GM19043 (cell line): ENCODE measurements at regions not wholly inside any gene's neighbourhood (a gene's known extent, or its start where the extent isn't known, plus 50 kb on each side); places are given as distances from the start of the nearest gene placed in this dataset.
"Not testable (repeated sequence)": the region's sequence is repeated elsewhere in the genome, so short reads cannot be mapped to it uniquely, and the experiment has no call there.

Source experiments
- ATAC-seq: cut with Tn5 transposase; IDR thresholded peaks from one replicate; pipeline ENCODE4 v1.9.1; 2021; ENCODE audit warnings: low read depth; ENCODE audit not compliant: unreplicated experiment

- ATAC-seq, result no peak
These were observed 1316.2 kb downstream of the CDH8 start for GRCh38 chr16:60720060-60720459.

- ATAC-seq, result no peak
These were observed 1318.4 kb downstream of the CDH8 start for GRCh38 chr16:60717808-60718207.

DNA sequence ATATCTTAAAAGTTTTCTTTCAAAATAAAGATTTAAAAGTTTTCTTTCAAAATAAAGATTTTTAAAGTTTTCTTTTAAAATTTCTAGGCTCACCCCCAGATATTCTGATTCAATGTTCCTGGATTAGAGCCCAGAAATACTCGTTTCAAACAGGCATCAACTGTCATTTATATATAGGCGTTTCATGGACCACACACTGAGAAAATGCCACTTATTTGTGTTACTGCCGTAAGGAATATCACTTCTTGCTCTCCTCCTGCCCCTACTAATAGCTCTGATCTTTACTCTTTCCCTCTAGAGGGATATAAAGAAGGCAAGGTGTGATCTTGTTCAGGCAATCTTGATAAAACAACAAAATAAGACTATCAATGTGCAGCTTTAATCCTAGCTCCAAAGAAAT, 1324.1 kb downstream of the CDH8 start:
- no peak for ATAC-seq

GRCh38 chr16:60704726-60705125, 1331.5 kb downstream of the CDH8 start:
- no peak for ATAC-seq

DNA sequence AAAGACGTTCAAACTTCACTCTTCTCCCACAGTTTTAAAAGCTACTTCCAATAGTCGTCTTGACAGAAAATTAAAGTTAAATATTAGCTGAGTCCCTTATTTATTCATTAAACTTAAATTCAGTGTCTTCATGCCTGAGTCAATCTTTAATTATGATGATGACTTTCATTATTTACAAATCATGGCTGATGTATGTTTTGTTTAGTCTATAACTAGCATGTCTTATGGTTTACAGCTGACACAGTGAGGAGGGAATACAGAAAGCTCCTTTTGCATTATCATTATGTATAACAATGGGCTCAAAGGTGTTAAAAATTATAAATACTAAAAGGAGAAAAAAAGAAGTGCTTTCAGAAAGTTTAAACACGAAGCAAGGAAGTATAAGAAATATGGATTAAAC, 1333.1 kb downstream of the CDH8 start:
- no peak for ATAC-seq

DNA sequence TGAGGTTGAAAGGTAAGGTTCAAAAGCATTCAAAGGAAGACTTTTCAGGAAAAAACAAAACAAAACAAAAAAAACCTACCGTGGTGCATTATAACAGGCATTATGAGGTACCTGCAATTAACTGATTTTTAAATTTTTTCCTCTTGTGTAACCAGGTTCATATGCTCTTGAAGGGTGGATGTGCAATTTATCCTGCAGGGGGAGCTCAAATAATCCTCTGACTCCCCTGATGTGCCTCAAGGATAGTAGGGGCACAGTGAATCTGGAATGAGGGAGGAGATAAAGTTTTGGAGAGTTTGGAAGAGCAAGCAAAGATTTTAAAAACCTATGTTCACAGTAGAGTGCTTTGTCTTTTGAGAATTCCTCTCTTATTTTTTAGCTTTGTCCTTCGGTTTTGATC, 1349.4 kb downstream of the CDH8 start:
- ATAC-seq, result no peak

DNA sequence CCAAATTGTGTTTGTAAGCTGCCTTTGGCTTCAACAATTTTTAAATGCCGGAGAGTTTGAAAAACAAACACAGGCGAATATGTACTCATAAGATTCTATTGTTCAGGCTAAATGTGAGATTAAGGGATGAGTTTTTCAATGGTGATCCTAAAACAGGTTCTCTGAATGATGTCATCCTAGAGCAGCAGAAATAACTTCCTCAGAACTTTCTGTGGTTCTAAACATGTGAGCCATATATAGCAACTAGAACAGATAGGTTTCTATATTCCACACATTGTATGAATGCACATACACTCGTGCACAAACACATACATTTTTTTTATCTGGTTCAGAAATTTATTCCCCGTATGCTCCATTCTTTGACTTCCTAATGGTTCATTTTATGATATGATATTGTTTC, 1352.2 kb downstream of the CDH8 start:
- ATAC-seq, result no peak

DNA sequence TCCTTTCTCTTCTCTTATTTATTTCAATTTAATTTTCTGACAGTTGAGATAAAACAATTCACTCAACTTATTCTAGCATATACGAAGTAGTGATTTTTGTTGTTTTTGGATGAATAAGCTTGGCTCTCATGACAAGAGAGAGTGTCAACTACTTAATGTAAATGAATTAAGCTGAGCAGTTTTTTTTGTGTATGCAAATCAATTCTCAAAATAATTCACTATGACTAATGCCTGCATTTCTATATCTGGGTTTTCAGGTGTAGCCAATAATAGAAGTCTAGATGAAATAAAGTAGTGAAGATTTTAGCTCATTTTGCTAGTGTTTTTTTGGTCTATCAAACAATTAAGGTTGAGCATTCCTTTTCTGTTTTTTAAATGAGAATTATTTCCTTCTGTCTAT, 1354.0 kb downstream of the CDH8 start:
- ATAC-seq, result no peak

DNA sequence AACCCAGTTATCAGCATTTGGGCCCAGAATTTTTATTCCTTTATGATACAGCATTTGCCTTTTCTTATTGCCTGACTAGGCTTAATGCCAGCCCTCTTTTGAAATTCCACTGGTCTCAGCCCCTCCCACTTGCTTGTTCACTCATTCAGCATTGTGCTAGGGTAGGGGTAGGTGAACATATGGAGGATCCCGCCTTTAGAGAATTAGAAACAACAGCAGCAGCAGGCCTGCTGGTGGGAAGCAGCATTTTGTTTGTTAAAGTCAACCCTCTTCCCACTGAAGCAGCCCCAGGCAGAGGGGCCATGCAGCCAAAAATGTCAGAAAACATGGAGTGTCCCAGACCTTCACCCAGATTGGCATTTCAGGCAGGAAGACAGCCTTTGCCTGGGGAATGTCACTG, 1355.2 kb downstream of the CDH8 start:
- ATAC-seq, result no peak

DNA sequence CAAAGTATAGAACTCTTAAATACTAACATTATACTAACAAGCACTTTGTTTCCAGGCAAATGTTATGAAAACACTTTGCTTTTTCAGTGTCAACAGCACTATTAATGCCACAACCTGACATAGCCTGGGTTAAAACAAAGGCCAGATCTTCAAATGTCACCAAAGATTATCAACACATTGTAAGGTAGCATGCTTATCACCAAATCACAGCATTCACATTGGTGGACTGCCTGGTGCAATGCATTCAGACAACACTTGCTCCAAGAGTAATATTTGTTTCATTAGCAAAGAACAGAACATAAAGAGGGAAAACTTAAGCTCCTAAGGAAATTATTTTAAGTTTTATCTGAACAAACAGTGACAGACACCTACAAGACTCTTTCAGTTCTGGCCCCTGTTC, 1361.2 kb downstream of the CDH8 start:
- ATAC-seq, result no peak

- ATAC-seq, result no peak
These were observed 1362.0 kb downstream of the CDH8 start for GRCh38 chr16:60674241-60674640.

GRCh38 chr16:60655514-60656153, 1380.6 kb downstream of the CDH8 start:
- ATAC-seq, result no peak

DNA sequence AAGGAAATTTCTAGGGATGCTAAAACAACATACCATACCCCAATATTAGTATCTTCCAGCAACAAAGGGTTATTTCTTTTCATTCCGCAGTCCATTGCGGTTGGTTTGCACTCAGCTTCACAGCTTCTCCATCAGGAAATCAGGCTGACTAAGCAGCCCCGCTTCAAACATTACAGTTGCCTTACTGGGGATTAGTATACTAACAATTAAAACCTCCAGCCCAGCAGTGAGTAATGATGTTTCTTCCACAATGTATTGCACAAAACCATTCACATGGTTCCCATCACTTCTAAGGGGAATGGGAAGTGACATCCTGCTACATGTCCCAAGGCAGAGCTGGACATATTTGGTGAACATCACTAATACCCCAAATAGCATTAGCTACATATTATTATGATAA, 1384.9 kb downstream of the CDH8 start:
- ATAC-seq, result no peak

DNA sequence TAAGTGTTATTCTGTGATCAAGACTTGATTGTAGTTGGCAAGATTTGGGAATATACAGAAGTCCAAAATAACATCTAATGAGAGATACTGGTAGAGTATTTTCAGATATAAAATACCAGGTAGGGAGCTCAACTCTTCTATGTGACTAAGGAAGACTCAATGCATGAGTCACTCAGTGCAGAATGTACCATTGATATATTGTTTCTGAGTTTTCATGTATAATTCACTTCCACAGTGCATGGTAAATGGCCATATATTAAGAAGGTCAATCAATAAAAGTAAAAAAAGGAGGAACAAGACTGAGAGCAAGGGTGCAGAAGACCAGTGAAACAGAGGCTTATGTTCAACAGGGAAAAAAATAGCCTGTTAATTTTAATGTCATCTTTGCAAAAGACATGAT, 1387.9 kb downstream of the CDH8 start:
- ATAC-seq, result no peak

- ATAC-seq, result not testable (repeated sequence)
These were observed 1388.8 kb downstream of the CDH8 start for GRCh38 chr16:60647388-60647787.

DNA sequence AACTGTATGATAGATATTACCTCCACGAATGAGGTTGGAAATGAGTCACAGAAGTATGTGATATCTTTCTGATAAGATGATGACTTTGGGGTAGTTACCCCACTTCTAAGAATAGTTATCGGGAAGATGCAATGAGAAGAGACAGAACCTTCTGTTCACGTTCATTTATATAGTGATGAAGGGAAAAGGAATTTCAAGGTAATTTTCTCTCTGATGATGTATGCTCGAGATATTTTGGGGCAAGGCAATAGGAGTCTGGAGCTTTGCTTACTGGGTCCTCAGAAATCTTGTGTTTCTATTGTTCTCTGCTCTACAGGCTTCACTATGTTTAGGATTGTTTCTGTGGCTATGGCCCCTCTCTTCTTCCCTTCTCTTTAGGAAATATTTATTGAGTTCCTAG, 1389.6 kb downstream of the CDH8 start:
- ATAC-seq, result no peak

DNA sequence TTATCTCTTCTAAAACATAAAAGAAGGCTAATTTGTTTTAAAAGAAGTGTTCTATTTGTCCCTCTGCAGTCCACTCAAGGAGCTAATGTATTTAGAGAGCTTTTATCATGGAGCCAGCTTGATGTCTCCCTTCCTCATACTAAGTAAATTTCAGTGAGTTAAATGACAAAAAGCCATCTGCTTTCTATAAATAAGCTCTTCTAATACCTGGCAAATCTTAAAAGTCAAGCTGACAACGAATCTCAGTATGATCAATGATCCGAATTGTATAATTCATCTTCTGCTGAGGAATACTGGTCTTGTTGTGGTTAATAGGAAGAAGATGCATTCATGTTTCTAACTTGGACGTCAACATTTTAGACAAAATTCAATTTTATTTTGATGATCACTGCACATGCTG, 1390.7 kb downstream of the CDH8 start:
- ATAC-seq, result no peak

- no peak for ATAC-seq
These were observed 1393.3 kb downstream of the CDH8 start for GRCh38 chr16:60642956-60643355.

GRCh38 chr16:60641067-60641665, 1395.1 kb downstream of the CDH8 start:
- ATAC-seq, result no peak

DNA sequence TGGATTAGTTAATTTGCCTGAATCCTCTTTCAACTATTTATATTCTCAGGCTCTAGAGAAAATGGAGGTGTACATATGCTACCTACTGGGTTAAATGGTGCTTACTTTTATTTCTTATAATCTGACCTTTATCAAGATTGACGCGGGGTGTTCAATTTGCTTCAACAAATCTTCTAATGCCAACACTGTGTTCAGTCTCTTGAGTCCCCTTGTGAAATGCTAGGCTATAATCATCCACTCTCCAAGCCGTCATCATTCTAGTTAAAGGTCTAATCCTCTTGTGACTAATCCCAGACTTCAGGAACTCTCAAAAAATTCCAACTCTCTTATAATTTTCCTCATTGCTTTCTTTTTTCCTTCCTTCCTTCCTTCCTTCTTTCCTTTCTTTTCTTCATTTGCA, 1396.2 kb downstream of the CDH8 start:
- no peak for ATAC-seq

DNA sequence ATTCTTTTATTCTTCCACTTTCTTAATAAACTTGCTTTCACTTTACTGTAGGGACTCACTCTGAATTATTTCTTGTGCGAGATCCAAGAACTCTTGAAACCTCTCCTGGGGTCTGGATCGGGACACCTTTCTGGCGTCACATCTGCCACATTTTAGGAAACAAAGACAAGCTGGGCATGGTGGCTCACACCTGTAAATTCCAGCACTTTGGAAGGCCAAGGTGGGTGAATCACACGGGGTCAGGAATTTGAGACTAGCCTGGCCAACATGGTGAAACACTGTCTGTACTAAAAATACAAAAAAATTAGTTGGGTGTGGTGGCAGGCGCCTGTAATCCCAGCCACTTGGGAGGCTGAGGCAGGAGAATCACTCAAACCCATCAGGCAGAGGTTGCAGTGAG, 1399.6 kb downstream of the CDH8 start:
- ATAC-seq, result not testable (repeated sequence)

DNA sequence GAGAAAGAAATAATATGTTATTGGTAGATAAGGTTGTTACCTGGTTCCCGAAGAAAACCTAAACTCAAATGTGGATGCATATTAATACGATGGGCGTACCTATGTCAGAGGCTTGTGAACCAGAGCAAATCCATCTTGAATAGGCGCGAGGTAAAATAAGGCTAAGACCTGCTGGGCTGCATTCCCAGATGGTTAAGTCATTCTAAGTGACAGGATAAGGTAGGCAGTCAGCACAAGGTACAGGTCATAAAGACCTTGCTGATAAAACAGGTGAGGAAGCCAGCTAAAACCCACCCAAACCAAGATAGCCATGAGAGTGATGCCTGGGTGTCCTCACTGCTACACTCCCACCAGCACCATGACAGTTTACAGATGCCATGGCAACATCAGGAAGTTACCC, 1400.1 kb downstream of the CDH8 start:
- no peak for ATAC-seq

GRCh38 chr16:60635548-60635947, 1400.7 kb downstream of the CDH8 start:
- no peak for ATAC-seq
